Endothelial cell of umbilical vein (primary cell): ENCODE measurements at regions not wholly inside any gene's neighbourhood (a gene's known extent, or its start where the extent isn't known, plus 50 kb on each side); places are given as distances from the start of the nearest gene placed in this dataset.

ENCODE experiments used
- BruUV-seq: library from RNA; stranded (reverse); fragments of 400-500 nt; replicated peaks from 2 replicates; lab custom pipeline; 2021; lab: Mats Ljungman, UMichigan
- CTCF ChIA-PET: fragments of 300-600, 350-600 bp; sonication (Branson Sonifier 250); formaldehyde crosslinking; loops from one replicate; lab custom pipeline; 2021; ENCODE audit warnings: antibody characterized with exemption, inconsistent platforms; lab: Charles Lee
- POLR2A ChIA-PET: fragments of 300-600, 350-600 bp; sonication (Branson Sonifier 250); formaldehyde crosslinking; loops from one replicate; lab custom pipeline; 2021; ENCODE audit warnings: antibody characterized with exemption, inconsistent platforms; lab: Charles Lee
- DNase-seq: peaks from one replicate; pipeline ENCODE4 v3.0.0-alpha.2; 2011; ENCODE audit warnings: low read depth, low spot score
- FAIRE-seq: peaks from 2 replicates; lab custom pipeline; 2011; peaks lifted over from hg19 to GRCh38; lab: Jason Lieb, UNC
- H2AFZ ChIP-seq: 2 replicates; pipeline ENCODE4 v1.6.0; 2012; ENCODE audit warnings: low read depth, low read length, control low read depth, inconsistent platforms
- H3K27ac ChIP-seq: 2 replicates; pipeline ENCODE4 v1.5.1; 2011; ENCODE audit warnings: low read depth, mild to moderate bottlenecking, control low read depth, low read length, moderate library complexity; ENCODE audit not compliant: insufficient read depth
- H3K27me3 ChIP-seq, 2 experiments: 2 replicates each; pipeline versions ENCODE4 v1.6.0 to v1.6.1; 2011; ENCODE audit warnings: low read length in 2 of 2, mixed read lengths in 1 of 2; ENCODE audit not compliant: control insufficient read depth in 2 of 2, insufficient read depth in 2 of 2
- H3K36me3 ChIP-seq, 2 experiments: 2 replicates in 1 of 2; 3 replicates in 1 of 2; pipeline ENCODE4 v1.5.1; 2011; ENCODE audit warnings: low read length in 2 of 2, mild to moderate bottlenecking in 1 of 2, moderate library complexity in 1 of 2; ENCODE audit not compliant: control insufficient read depth in 2 of 2, insufficient read depth in 2 of 2; ENCODE audit errors: extremely low read depth in 1 of 2
- H3K4me1 ChIP-seq: 3 replicates; pipeline ENCODE4 v1.5.1; 2011; ENCODE audit warnings: mild to moderate bottlenecking, low read length; ENCODE audit not compliant: control insufficient read depth, insufficient read depth; ENCODE audit errors: extremely low read depth
- H3K4me2 ChIP-seq: 2 replicates; pipeline ENCODE4 v1.6.1; 2011; ENCODE audit warnings: low read length, control low read depth, mixed read lengths; ENCODE audit not compliant: insufficient read depth
- H3K4me3 ChIP-seq, 3 experiments: fragments of 200-600 bp in 1 of 3; sonication (generic), shearing (Covaris generic) in 1 of 3; replicated peaks in 1 of 3; 2 replicates each; pipeline ENCODE4 v1.5.1; 2011 to 2016; ENCODE audit warnings: control low read depth in 3 of 3, low read length in 3 of 3, mild to moderate bottlenecking in 2 of 3, inconsistent platforms in 1 of 3, low read depth in 1 of 3, moderate library complexity in 1 of 3; ENCODE audit not compliant: insufficient read depth in 1 of 3
- H3K79me2 ChIP-seq: 2 replicates; pipeline ENCODE4 v1.6.0; 2012; ENCODE audit warnings: low read length, inconsistent platforms; ENCODE audit not compliant: control insufficient read depth, insufficient read depth
- H3K9ac ChIP-seq: replicated peaks from 2 replicates; pipeline ENCODE3; 2011; ENCODE audit warnings: low read length, control low read depth; ENCODE audit not compliant: insufficient read depth; ENCODE audit errors: extremely low read depth
- H3K9me1 ChIP-seq: replicated peaks from 3 replicates; pipeline ENCODE4 v1.6.0; 2011; ENCODE audit warnings: mild to moderate bottlenecking, low read length; ENCODE audit not compliant: control insufficient read depth, insufficient read depth; ENCODE audit errors: extremely low read depth
- H3K9me3 ChIP-seq: replicated peaks from 2 replicates; pipeline ENCODE4 v1.5.1; 2012; ENCODE audit warnings: low read length, inconsistent platforms; ENCODE audit not compliant: control insufficient read depth, insufficient read depth
- H4K20me1 ChIP-seq: replicated peaks from 2 replicates; pipeline ENCODE3; 2011; ENCODE audit warnings: mild to moderate bottlenecking, low read length; ENCODE audit not compliant: control insufficient read depth, insufficient read depth; ENCODE audit errors: extremely low read depth
- CTCF ChIP-seq, 2 donors: IDR thresholded peaks; 1 replicate in 1 of 2; 2 replicates in 1 of 2; pipeline ENCODE4 v1.5.1; 2011; ENCODE audit warnings: low read length in 2 of 2, mild to moderate bottlenecking in 2 of 2, moderate library complexity in 2 of 2, control low read depth in 1 of 2, inconsistent platforms in 1 of 2, low read depth in 1 of 2; ENCODE audit not compliant: insufficient read depth in 1 of 2; ENCODE audit errors: extremely low read depth in 1 of 2
- EZH2 ChIP-seq: IDR thresholded peaks from 2 replicates; pipeline ENCODE4 v1.6.1; 2012; ENCODE audit warnings: borderline replicate concordance, low read depth, mild to moderate bottlenecking, moderate library complexity, low read length, inconsistent platforms; ENCODE audit not compliant: severe bottlenecking
- GATA2 ChIP-seq: IDR thresholded peaks from 2 replicates; pipeline ENCODE4 v1.7.0; 2011; ENCODE audit warnings: low read depth, mild to moderate bottlenecking, moderate library complexity, mixed read lengths, low read length; ENCODE audit not compliant: insufficient read length, insufficient read depth
- JUN ChIP-seq: IDR thresholded peaks from 2 replicates; pipeline ENCODE4 v1.6.1; 2011; ENCODE audit warnings: borderline replicate concordance, low read depth; ENCODE audit not compliant: insufficient read length, insufficient read depth
- MAX ChIP-seq: IDR thresholded peaks from 2 replicates; pipeline ENCODE4 v1.6.1; 2011; ENCODE audit not compliant: insufficient read depth, insufficient read length
- MYC ChIP-seq: IDR thresholded peaks from one replicate; pipeline ENCODE4 v1.6.1; 2011; ENCODE audit warnings: mild to moderate bottlenecking, low read depth, low read length
- POLR2AphosphoS5 ChIP-seq: IDR thresholded peaks from 2 replicates; pipeline ENCODE4 v1.6.1; 2012; ENCODE audit warnings: low read depth, mild to moderate bottlenecking, control low read depth, low read length, moderate library complexity; ENCODE audit not compliant: insufficient read depth
- dilution Hi-C: fragments of 300-500 bp; cut with MboI; formaldehyde crosslinking; loops from one replicate; pipeline ENCODE4 v1.15.0; 2019; ENCODE audit warnings: low sequenced_read_pairs; ENCODE audit not compliant: extremely low pct_ligation_motif_present
- intact Hi-C: fragments of 100-400 bp; cut with micrococcal nuclease; formaldehyde crosslinking; loops from one replicate; pipeline ENCODE4 v1.10.0; 2022

GRCh38 chr6:141528596-141528995 lies 604.1 kb upstream of the GJE1 start:
- BruUV-seq: no TSS peak
- intact Hi-C loops: no loop called here
- no peaks in the 10 kb centered on the region for H4K20me1 ChIP-seq
- ChIA-PET POLR2A (no interaction called here), CTCF (no interaction called here)
- DNase-seq (no peak), FAIRE-seq (no peak)
- no peak for TF ChIP-seq MYC
- TF ChIP-seq GATA2: no peak
- H3K9me3 ChIP-seq: no peaks in the 10 kb centered on the region
- H3K27me3 ChIP-seq: no peaks in the 10 kb centered on the region
- no peak overlapping the region for H3K9ac ChIP-seq
- H3K36me3 ChIP-seq: no peaks in the 10 kb centered on the region
- H3K27ac ChIP-seq: no peak overlapping the region
- no peaks in the 10 kb centered on the region for H3K4me1 ChIP-seq
- dilution Hi-C loops: no loop called here
- H2AFZ ChIP-seq: no peak overlapping the region
- H3K79me2 ChIP-seq: no peaks in the 10 kb centered on the region
- no peak overlapping the region for H3K4me3 ChIP-seq
- no peaks in the 10 kb centered on the region for H3K9me1 ChIP-seq
- H3K4me2 ChIP-seq: no peak overlapping the region

GRCh38 chr6:141526985-141527384 lies 605.7 kb upstream of the GJE1 start:
- DNase-seq (no peak), FAIRE-seq (no peak)
- POLR2A ChIA-PET: no interaction called here
- no TSS peak for BruUV-seq
- H2AFZ ChIP-seq: no peak overlapping the region
- H3K4me2 ChIP-seq: no peak overlapping the region
- H3K9ac ChIP-seq: no peak overlapping the region
- no peaks in the 10 kb centered on the region for H3K9me1 ChIP-seq
- no peaks in the 10 kb centered on the region for H3K9me3 ChIP-seq
- CTCF ChIA-PET: no interaction called here
- H3K27me3 ChIP-seq: no peaks in the 10 kb centered on the region
- TF ChIP-seq CTCF (IDR thresholded peaks at IDR 0.05; ENCODE audit: extremely low read depth in 1 of 2, insufficient read depth in 1 of 2, low read depth in 1 of 2, low read length in 2 of 2) (no peak), POLR2AphosphoS5 (no peak), MAX (no peak), JUN (no peak), EZH2 (no peak)
- no peaks in the 10 kb centered on the region for H3K79me2 ChIP-seq
- H3K36me3 ChIP-seq: no peaks in the 10 kb centered on the region
- dilution Hi-C loops (no loop called here), intact Hi-C loops (no loop called here)
- no peaks in the 10 kb centered on the region for H3K4me1 ChIP-seq
- H3K27ac ChIP-seq: no peak overlapping the region
- no peak overlapping the region for H3K4me3 ChIP-seq
- no peaks in the 10 kb centered on the region for H4K20me1 ChIP-seq
